Endothelial cell of umbilical vein (primary cell): ENCODE measurements at regions not wholly inside any gene's neighbourhood (a gene's known extent, or its start where the extent isn't known, plus 50 kb on each side); places are given as distances from the start of the nearest gene placed in this dataset.

Source experiments
- BruUV-seq: library from RNA; stranded (reverse); fragments of 400-500 nt; replicated peaks from 2 replicates; lab custom pipeline; 2021; lab: Mats Ljungman, UMichigan
- CTCF ChIA-PET: fragments of 300-600, 350-600 bp; sonication (Branson Sonifier 250); formaldehyde crosslinking; loops from one replicate; lab custom pipeline; 2021; ENCODE audit warnings: antibody characterized with exemption, inconsistent platforms; lab: Charles Lee
- POLR2A ChIA-PET: fragments of 300-600, 350-600 bp; sonication (Branson Sonifier 250); formaldehyde crosslinking; loops from one replicate; lab custom pipeline; 2021; ENCODE audit warnings: antibody characterized with exemption, inconsistent platforms; lab: Charles Lee
- DNase-seq: peaks from one replicate; pipeline ENCODE4 v3.0.0-alpha.2; 2011; ENCODE audit warnings: low read depth, low spot score
- FAIRE-seq: peaks from 2 replicates; lab custom pipeline; 2011; peaks lifted over from hg19 to GRCh38; lab: Jason Lieb, UNC
- H2AFZ ChIP-seq: 2 replicates; pipeline ENCODE4 v1.6.0; 2012; ENCODE audit warnings: low read depth, low read length, control low read depth, inconsistent platforms
- H3K27ac ChIP-seq: 2 replicates; pipeline ENCODE4 v1.5.1; 2011; ENCODE audit warnings: low read depth, mild to moderate bottlenecking, control low read depth, low read length, moderate library complexity; ENCODE audit not compliant: insufficient read depth
- H3K27me3 ChIP-seq, 2 experiments: 2 replicates each; pipeline versions ENCODE4 v1.6.0 to v1.6.1; 2011; ENCODE audit warnings: low read length in 2 of 2, mixed read lengths in 1 of 2; ENCODE audit not compliant: control insufficient read depth in 2 of 2, insufficient read depth in 2 of 2
- H3K36me3 ChIP-seq, 2 experiments: 2 replicates in 1 of 2; 3 replicates in 1 of 2; pipeline ENCODE4 v1.5.1; 2011; ENCODE audit warnings: low read length in 2 of 2, mild to moderate bottlenecking in 1 of 2, moderate library complexity in 1 of 2; ENCODE audit not compliant: control insufficient read depth in 2 of 2, insufficient read depth in 2 of 2; ENCODE audit errors: extremely low read depth in 1 of 2
- H3K4me1 ChIP-seq: 3 replicates; pipeline ENCODE4 v1.5.1; 2011; ENCODE audit warnings: mild to moderate bottlenecking, low read length; ENCODE audit not compliant: control insufficient read depth, insufficient read depth; ENCODE audit errors: extremely low read depth
- H3K4me2 ChIP-seq: 2 replicates; pipeline ENCODE4 v1.6.1; 2011; ENCODE audit warnings: low read length, control low read depth, mixed read lengths; ENCODE audit not compliant: insufficient read depth
- H3K4me3 ChIP-seq, 3 experiments: fragments of 200-600 bp in 1 of 3; sonication (generic), shearing (Covaris generic) in 1 of 3; replicated peaks in 1 of 3; 2 replicates each; pipeline ENCODE4 v1.5.1; 2011 to 2016; ENCODE audit warnings: control low read depth in 3 of 3, low read length in 3 of 3, mild to moderate bottlenecking in 2 of 3, inconsistent platforms in 1 of 3, low read depth in 1 of 3, moderate library complexity in 1 of 3; ENCODE audit not compliant: insufficient read depth in 1 of 3
- H3K79me2 ChIP-seq: 2 replicates; pipeline ENCODE4 v1.6.0; 2012; ENCODE audit warnings: low read length, inconsistent platforms; ENCODE audit not compliant: control insufficient read depth, insufficient read depth
- H3K9ac ChIP-seq: replicated peaks from 2 replicates; pipeline ENCODE3; 2011; ENCODE audit warnings: low read length, control low read depth; ENCODE audit not compliant: insufficient read depth; ENCODE audit errors: extremely low read depth
- H3K9me1 ChIP-seq: replicated peaks from 3 replicates; pipeline ENCODE4 v1.6.0; 2011; ENCODE audit warnings: mild to moderate bottlenecking, low read length; ENCODE audit not compliant: control insufficient read depth, insufficient read depth; ENCODE audit errors: extremely low read depth
- H3K9me3 ChIP-seq: replicated peaks from 2 replicates; pipeline ENCODE4 v1.5.1; 2012; ENCODE audit warnings: low read length, inconsistent platforms; ENCODE audit not compliant: control insufficient read depth, insufficient read depth
- H4K20me1 ChIP-seq: replicated peaks from 2 replicates; pipeline ENCODE3; 2011; ENCODE audit warnings: mild to moderate bottlenecking, low read length; ENCODE audit not compliant: control insufficient read depth, insufficient read depth; ENCODE audit errors: extremely low read depth
- CTCF ChIP-seq, 2 donors: IDR thresholded peaks; 1 replicate in 1 of 2; 2 replicates in 1 of 2; pipeline ENCODE4 v1.5.1; 2011; ENCODE audit warnings: low read length in 2 of 2, mild to moderate bottlenecking in 2 of 2, moderate library complexity in 2 of 2, control low read depth in 1 of 2, inconsistent platforms in 1 of 2, low read depth in 1 of 2; ENCODE audit not compliant: insufficient read depth in 1 of 2; ENCODE audit errors: extremely low read depth in 1 of 2
- EZH2 ChIP-seq: IDR thresholded peaks from 2 replicates; pipeline ENCODE4 v1.6.1; 2012; ENCODE audit warnings: borderline replicate concordance, low read depth, mild to moderate bottlenecking, moderate library complexity, low read length, inconsistent platforms; ENCODE audit not compliant: severe bottlenecking
- FOS ChIP-seq: IDR thresholded peaks from 2 replicates; pipeline ENCODE4 v1.6.1; 2011; ENCODE audit warnings: mild to moderate bottlenecking, low read length, moderate library complexity, borderline replicate concordance; ENCODE audit not compliant: insufficient read depth
- GATA2 ChIP-seq: IDR thresholded peaks from 2 replicates; pipeline ENCODE4 v1.7.0; 2011; ENCODE audit warnings: low read depth, mild to moderate bottlenecking, moderate library complexity, mixed read lengths, low read length; ENCODE audit not compliant: insufficient read length, insufficient read depth
- JUN ChIP-seq: IDR thresholded peaks from 2 replicates; pipeline ENCODE4 v1.6.1; 2011; ENCODE audit warnings: borderline replicate concordance, low read depth; ENCODE audit not compliant: insufficient read length, insufficient read depth
- MAX ChIP-seq: IDR thresholded peaks from 2 replicates; pipeline ENCODE4 v1.6.1; 2011; ENCODE audit not compliant: insufficient read depth, insufficient read length
- MYC ChIP-seq: IDR thresholded peaks from one replicate; pipeline ENCODE4 v1.6.1; 2011; ENCODE audit warnings: mild to moderate bottlenecking, low read depth, low read length
- POLR2A ChIP-seq: IDR thresholded peaks from 2 replicates; pipeline ENCODE4 v1.6.1; 2012; ENCODE audit warnings: low read depth, mild to moderate bottlenecking, control low read depth, low read length
- dilution Hi-C: fragments of 300-500 bp; cut with MboI; formaldehyde crosslinking; loops from one replicate; pipeline ENCODE4 v1.15.0; 2019; ENCODE audit warnings: low sequenced_read_pairs; ENCODE audit not compliant: extremely low pct_ligation_motif_present
- intact Hi-C: fragments of 100-400 bp; cut with micrococcal nuclease; formaldehyde crosslinking; loops from one replicate; pipeline ENCODE4 v1.10.0; 2022

- FAIRE-seq: no peak
- CTCF ChIA-PET: interaction anchor here (1.0 kb wide), 1 partner anchor 9 kb away, joined by 3 read pairs; no protein-coding TSS in a partner anchor
- intact Hi-C loops (no loop called here), dilution Hi-C loops (no loop called here)
- Histone ChIP-seq H3K27me3 (peaks cover 3 to 17% of the 10 kb centered on the region in 2 experiments), H3K27ac (no peak overlapping the region), H3K4me3 (no peak overlapping the region), H3K4me2 (no peak overlapping the region), H3K36me3 (no peaks in the 10 kb centered on the region), H3K9me3 (no peaks in the 10 kb centered on the region), H4K20me1 (no peaks in the 10 kb centered on the region), H2AFZ (no peak overlapping the region), H3K79me2 (no peaks in the 10 kb centered on the region), H3K9me1 (no peaks in the 10 kb centered on the region), H3K9ac (no peak overlapping the region), H3K4me1 (no peaks in the 10 kb centered on the region)
- TF ChIP-seq GATA2 (no peak), JUN (no peak), FOS (no peak), EZH2 (no peak), MAX (no peak), POLR2A (no peak), MYC (no peak), CTCF (IDR thresholded peaks at IDR 0.05; ENCODE audit: extremely low read depth in 1 of 2, insufficient read depth in 1 of 2, low read depth in 1 of 2, low read length in 2 of 2) (no peak)
- POLR2A ChIA-PET: no interaction called here
- no peak for DNase-seq
- BruUV-seq: no TSS peak
Measured at GRCh38 chr10:78749200-78749599, 319.6 kb upstream of the ZMIZ1 start.
